Myocyte (in vitro differentiated cells): ENCODE measurements at regions not wholly inside any gene's neighbourhood (a gene's known extent, or its start where the extent isn't known, plus 50 kb on each side); places are given as distances from the start of the nearest gene placed in this dataset.

ENCODE experiments used
- DNase-seq: peaks from one replicate; pipeline ENCODE4 v3.0.0-alpha.2; 2012; ENCODE audit warnings: low read depth

DNA sequence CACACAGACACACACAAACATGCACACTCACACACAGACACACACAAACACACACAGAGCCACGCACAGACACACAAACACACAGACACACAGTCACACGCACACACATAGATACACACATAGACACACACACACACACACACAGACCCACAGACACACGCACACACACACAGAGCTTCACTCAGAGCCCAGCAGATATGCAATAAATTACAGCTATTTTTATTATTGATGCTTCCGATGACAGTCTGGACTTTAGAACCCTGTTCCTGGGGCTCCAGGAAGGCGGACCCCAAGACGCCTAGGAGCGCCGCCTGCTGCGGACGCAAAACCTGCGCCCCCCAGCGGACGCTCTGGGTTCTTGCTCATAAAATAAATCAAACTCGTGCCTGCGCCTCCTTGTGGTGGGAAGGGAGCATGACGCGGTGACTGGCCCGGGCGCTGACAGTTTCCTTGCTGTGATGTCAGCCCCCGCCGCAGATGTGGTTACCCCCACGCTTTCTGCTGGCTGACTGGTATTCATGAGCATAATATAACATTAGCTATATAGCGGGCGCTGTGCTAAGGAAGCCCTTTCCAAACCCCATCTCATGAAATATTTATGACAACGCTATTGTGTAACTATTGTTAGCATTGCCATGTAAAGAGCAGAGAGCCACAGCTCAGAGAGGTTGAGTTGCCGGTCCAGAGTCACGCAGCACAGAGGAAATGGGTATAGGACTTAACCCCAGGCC, 64.4 kb upstream of the TM9SF2 start:
- peak; percentile 82 for DNase-seq

DNA sequence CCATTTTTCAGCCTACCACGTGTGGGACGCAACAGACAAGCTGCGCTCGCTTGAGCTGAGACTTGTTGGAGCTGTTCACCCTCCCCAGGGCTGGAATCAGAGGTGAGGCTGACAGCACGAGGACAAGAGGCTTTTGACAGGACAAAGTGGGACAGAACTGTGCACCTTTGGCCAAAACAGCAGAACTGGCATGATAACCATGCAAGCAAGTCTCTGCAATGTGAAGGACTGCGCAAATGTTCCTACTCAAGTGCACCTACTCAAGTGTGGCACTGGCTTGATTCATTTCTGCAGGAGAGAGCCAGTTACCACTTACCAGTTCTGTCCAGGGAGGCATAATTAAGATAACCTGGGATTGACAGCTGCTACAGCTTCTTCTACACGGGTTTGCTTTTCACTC, 62.2 kb upstream of the TM9SF2 start:
- DNase-seq = no peak

GRCh38 chr13:99439850-99440604, 61.2 kb upstream of the TM9SF2 start:
- no peak for DNase-seq

- peak; percentile 60 for DNase-seq
Observed at GRCh38 chr13:99442273-99442895, 58.9 kb upstream of the TM9SF2 start.

- DNase-seq = no peak
Observed at GRCh38 chr13:99446242-99446641, 55.0 kb upstream of the TM9SF2 start.

DNA sequence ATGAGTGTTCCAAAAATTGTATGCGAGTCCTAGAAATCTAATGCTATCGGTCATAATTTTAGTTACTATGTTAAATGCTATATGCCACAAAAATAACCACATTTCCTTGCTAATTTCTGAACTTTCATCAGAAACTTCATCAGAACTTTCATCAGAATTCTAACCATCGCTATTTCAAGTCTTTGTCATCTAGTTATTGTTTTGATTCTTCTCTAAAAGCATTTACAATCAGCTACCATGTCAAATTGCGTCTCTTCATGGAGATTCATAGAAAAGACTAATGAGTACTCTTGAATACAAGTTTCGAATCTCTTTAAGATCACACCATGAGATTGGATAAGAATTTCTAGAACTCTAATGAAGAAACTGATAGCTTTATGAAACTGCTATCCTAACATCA, 52.7 kb upstream of the TM9SF2 start:
- DNase-seq = no peak

DNA sequence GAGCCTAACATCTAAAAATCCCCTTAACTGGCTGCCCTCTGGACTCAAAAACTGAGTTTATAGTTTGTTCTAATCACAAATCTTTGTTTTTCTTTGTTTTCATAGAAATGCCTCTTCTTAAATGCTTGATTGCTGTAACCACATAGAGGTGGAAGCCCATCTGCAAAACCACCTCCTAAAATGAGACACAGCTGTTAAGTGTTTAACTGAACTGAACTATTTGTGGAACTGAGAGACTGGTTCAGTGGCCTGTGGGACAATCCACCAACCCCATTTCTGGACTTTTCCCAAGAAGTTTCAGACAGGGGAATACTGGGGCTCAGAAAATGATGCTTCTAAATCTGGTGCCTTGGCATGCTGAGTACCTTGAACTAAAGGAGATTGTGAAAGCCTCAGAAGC, 50.9 kb upstream of the TM9SF2 start:
- DNase-seq = peak; percentile 67
